OCI-LY7 (cell line): ENCODE measurements at regions not wholly inside any gene's neighbourhood (a gene's known extent, or its start where the extent isn't known, plus 50 kb on each side); places are given as distances from the start of the nearest gene placed in this dataset.

Experiments used
- BruUV-seq: library from RNA; stranded (reverse); fragments of 400-500 nt; replicated peaks from 2 replicates; lab custom pipeline; 2021; lab: Mats Ljungman, UMichigan
- CTCF ChIA-PET: fragments of 300-600 bp; sonication (Branson Sonifier 250); formaldehyde crosslinking; loops from one replicate; lab custom pipeline; 2022; ENCODE audit warnings: antibody characterized with exemption; ENCODE audit not compliant: unreplicated experiment; lab: Charles Lee
- POLR2A ChIA-PET: fragments of 300-600 bp; sonication (Branson Sonifier 250); formaldehyde crosslinking; loops from one replicate; lab custom pipeline; 2022; ENCODE audit warnings: antibody characterized with exemption; lab: Charles Lee
- DNase-seq: peaks from one replicate; pipeline ENCODE4 v3.0.0-alpha.2; 2015; ENCODE audit warnings: low spot score
- H2AFZ ChIP-seq: fragments of 200-600 bp; sonication (generic), shearing (Covaris generic); 2 replicates; pipeline ENCODE4 v1.6.1; 2014; ENCODE audit warnings: mild to moderate bottlenecking, antibody characterized with exemption, low read length, moderate library complexity
- H3K27ac ChIP-seq: fragments of 200-600 bp; sonication (generic); 2 replicates; pipeline ENCODE4 v1.5.1; 2014; ENCODE audit warnings: mixed run types, low read depth, mild to moderate bottlenecking, moderate library complexity, low read length, inconsistent platforms; ENCODE audit not compliant: poor library complexity, severe bottlenecking
- H3K36me3 ChIP-seq: fragments of 200-600 bp; sonication (generic); 2 replicates; pipeline ENCODE4 v1.6.1; 2014; ENCODE audit warnings: mild to moderate bottlenecking, antibody characterized with exemption, low read length, moderate library complexity, mixed read lengths; ENCODE audit not compliant: insufficient read depth
- H3K4me1 ChIP-seq: fragments of 200-600 bp; sonication (generic); 2 replicates; pipeline ENCODE4 v1.5.1; 2014; ENCODE audit warnings: mild to moderate bottlenecking, low read length; ENCODE audit not compliant: insufficient read depth, poor library complexity, severe bottlenecking
- H3K4me2 ChIP-seq: fragments of 200-600 bp; sonication (generic); 2 replicates; pipeline ENCODE4 v1.6.1; 2014; ENCODE audit warnings: mild to moderate bottlenecking, low read length
- H3K4me3 ChIP-seq: fragments of 200-600 bp; sonication (generic); 2 replicates; pipeline ENCODE4 v1.5.1; 2014; ENCODE audit warnings: mild to moderate bottlenecking, low read depth, low read length; ENCODE audit not compliant: poor library complexity, severe bottlenecking
- H3K79me2 ChIP-seq: fragments of 200-600 bp; sonication (generic); 2 replicates; pipeline ENCODE4 v1.6.1; 2016; ENCODE audit warnings: low read depth, mild to moderate bottlenecking, low read length, moderate library complexity, mixed read lengths; ENCODE audit not compliant: insufficient read depth
- H3K9me2 ChIP-seq: fragments of 200-600 bp; sonication (generic); 2 replicates; pipeline ENCODE4 v1.6.1; 2016; ENCODE audit warnings: mild to moderate bottlenecking, low read length, mixed read lengths; ENCODE audit not compliant: insufficient read depth
- H3K9me3 ChIP-seq: fragments of 200-600 bp; sonication (generic); 2 replicates; pipeline ENCODE4 v1.6.1; 2014; ENCODE audit warnings: mild to moderate bottlenecking, mixed run types, low read length, mixed read lengths
- H4K20me1 ChIP-seq: fragments of 200-600 bp; sonication (generic); 2 replicates; pipeline ENCODE4 v1.6.1; 2014; ENCODE audit warnings: mild to moderate bottlenecking, antibody characterized with exemption, low read length, moderate library complexity, mixed read lengths; ENCODE audit not compliant: insufficient read depth
- CTCF ChIP-seq: fragments of 200-600 bp; sonication (generic); conservative IDR thresholded peaks from 2 replicates; pipeline ENCODE4 v1.5.1; 2014; ENCODE audit warnings: mild to moderate bottlenecking, antibody characterized with exemption, low read length, moderate library complexity, mixed read lengths
- EZH2phosphoT487 ChIP-seq: fragments of 200-600 bp; sonication (generic); IDR thresholded peaks from 2 replicates; pipeline ENCODE4 v1.6.1; 2018; ENCODE audit warnings: low read depth, borderline replicate concordance, mild to moderate bottlenecking, mixed run types, antibody characterized with exemption, low read length, moderate library complexity, mixed read lengths
- intact Hi-C: fragments of 100-400 bp; cut with micrococcal nuclease; formaldehyde crosslinking; loops from one replicate; pipeline ENCODE4 v1.10.0; 2022; ENCODE audit not compliant: unreplicated experiment

GRCh38 chr5:2508514-2508913, 243.0 kb downstream of the IRX2 start:
- H3K4me1 ChIP-seq: no peaks in the 10 kb centered on the region
- intact Hi-C loops: no loop called here
- H3K79me2 ChIP-seq: no peaks in the 10 kb centered on the region
- H3K27ac ChIP-seq: no peak overlapping the region
- no peaks in the 10 kb centered on the region for H3K9me3 ChIP-seq
- H4K20me1 ChIP-seq: no peaks in the 10 kb centered on the region
- ChIA-PET POLR2A (no interaction called here), CTCF (no interaction called here)
- DNase-seq: no peak
- H3K4me3 ChIP-seq: no peak overlapping the region
- no peak overlapping the region for H2AFZ ChIP-seq
- no peak for TF ChIP-seq CTCF
- TF ChIP-seq EZH2phosphoT487: no peak
- no peaks in the 10 kb centered on the region for H3K36me3 ChIP-seq
- no peaks in the 10 kb centered on the region for H3K9me2 ChIP-seq
- BruUV-seq: no TSS peak
- no peak overlapping the region for H3K4me2 ChIP-seq

- no peak for TF ChIP-seq EZH2phosphoT487
- TF ChIP-seq CTCF: no peak
- H3K4me3 ChIP-seq: no peak overlapping the region
- no peak for DNase-seq
- no peaks in the 10 kb centered on the region for H3K79me2 ChIP-seq
- H3K36me3 ChIP-seq: no peaks in the 10 kb centered on the region
- BruUV-seq: no TSS peak
- no peaks in the 10 kb centered on the region for H3K9me2 ChIP-seq
- no peaks in the 10 kb centered on the region for H3K9me3 ChIP-seq
- ChIA-PET CTCF (no interaction called here), POLR2A (interaction anchor here (0.5 kb wide), 1 partner anchor 189 kb away, joined by 3 read pairs; no protein-coding TSS in a partner anchor)
- H2AFZ ChIP-seq: no peak overlapping the region
- H3K4me1 ChIP-seq: no peaks in the 10 kb centered on the region
- no peak overlapping the region for H3K27ac ChIP-seq
- H3K4me2 ChIP-seq: no peak overlapping the region
- H4K20me1 ChIP-seq: no peaks in the 10 kb centered on the region
- intact Hi-C loops: no loop called here
Observed at GRCh38 chr5:2507611-2508010, 243.9 kb downstream of the IRX2 start.

- Histone ChIP-seq H3K36me3 (no peaks in the 10 kb centered on the region), H3K4me1 (no peaks in the 10 kb centered on the region), H3K27ac (no peak overlapping the region), H4K20me1 (no peaks in the 10 kb centered on the region), H3K79me2 (no peaks in the 10 kb centered on the region), H3K9me3 (no peaks in the 10 kb centered on the region), H2AFZ (no peak overlapping the region), H3K4me2 (no peak overlapping the region), H3K9me2 (no peaks in the 10 kb centered on the region), H3K4me3 (no peak overlapping the region)
- BruUV-seq: no TSS peak
- POLR2A ChIA-PET: no interaction called here
- TF ChIP-seq EZH2phosphoT487 (no peak), CTCF (no peak)
- DNase-seq: no peak
- intact Hi-C loops: no loop called here
- CTCF ChIA-PET: no interaction called here
Observed at GRCh38 chr5:2506603-2507002, 244.9 kb downstream of the IRX2 start.
